Calu3 (cell line): ENCODE measurements at regions not wholly inside any gene's neighbourhood (a gene's known extent, or its start where the extent isn't known, plus 50 kb on each side); places are given as distances from the start of the nearest gene placed in this dataset.

Experiments used
- BruUV-seq: library from RNA; stranded (reverse); fragments of 400-500 nt; replicated peaks from 2 replicates; lab custom pipeline; 2021; lab: Mats Ljungman, UMichigan
- CTCF ChIA-PET: fragments of 300-600 bp; sonication (Branson Sonifier 250); formaldehyde crosslinking; loops from one replicate; lab custom pipeline; 2022; ENCODE audit warnings: antibody characterized with exemption; lab: Charles Lee
- DNase-seq: peaks from one replicate; pipeline ENCODE4 v3.0.0; 2022
- H3K27ac Mint-ChIP-seq: one replicate; pipeline ENCODE4 v1.8.0; 2022; ENCODE audit warnings: mixed read lengths; ENCODE audit not compliant: unreplicated experiment
- H3K27me3 Mint-ChIP-seq: one replicate; pipeline ENCODE4 v1.8.0; 2022; ENCODE audit warnings: mixed read lengths; ENCODE audit not compliant: unreplicated experiment
- H3K36me3 Mint-ChIP-seq: one replicate; pipeline ENCODE4 v1.8.0; 2022; ENCODE audit warnings: mild to moderate bottlenecking, moderate library complexity, mixed read lengths; ENCODE audit not compliant: insufficient read depth, unreplicated experiment
- H3K4me1 Mint-ChIP-seq: one replicate; pipeline ENCODE4 v1.8.0; 2022; ENCODE audit warnings: mild to moderate bottlenecking, low read depth, mixed read lengths; ENCODE audit not compliant: unreplicated experiment
- H3K4me3 Mint-ChIP-seq: one replicate; pipeline ENCODE4 v1.8.0; 2022; ENCODE audit warnings: mild to moderate bottlenecking, low read depth, moderate library complexity, mixed read lengths; ENCODE audit not compliant: unreplicated experiment
- H3K9me3 Mint-ChIP-seq: one replicate; pipeline ENCODE4 v1.8.0; 2022; ENCODE audit warnings: low read depth, mixed read lengths; ENCODE audit not compliant: unreplicated experiment
- intact Hi-C: fragments of 100-400 bp; cut with micrococcal nuclease; formaldehyde crosslinking; loops from one replicate; pipeline ENCODE4 v1.10.0; 2022; ENCODE audit not compliant: unreplicated experiment
- TF ChIP-seq, protein P1 (sequence below): fragments of 200-600 bp; IDR thresholded peaks from one replicate; pipeline ENCODE4 v1.8.0; 2022; ENCODE audit warnings: antibody characterized with exemption; ENCODE audit not compliant: unreplicated experiment

DNA sequence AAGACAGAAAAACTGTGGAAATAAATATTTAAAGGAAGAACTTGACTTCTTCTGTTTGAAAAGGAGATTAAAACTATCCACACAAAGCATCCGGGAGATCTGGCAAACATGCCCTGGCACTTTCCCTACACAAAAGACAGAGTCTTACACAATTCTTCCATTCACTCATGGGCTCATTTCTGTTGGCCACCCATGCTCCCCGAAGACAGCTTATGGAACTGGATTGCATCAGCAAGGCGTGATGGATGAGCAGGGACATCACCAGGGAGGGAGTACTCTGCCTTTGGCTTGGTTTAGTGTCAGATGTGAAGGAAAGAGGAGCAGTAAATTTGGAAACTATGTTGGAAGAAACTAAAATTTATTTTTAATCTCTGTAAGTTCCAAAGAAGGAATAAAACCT lies 379.3 kb downstream of the CD109 start:
- no peaks in the 10 kb centered on the region for H3K4me1 Mint-ChIP-seq
- no peaks in the 10 kb centered on the region for H3K27me3 Mint-ChIP-seq
- no peaks in the 10 kb centered on the region for H3K9me3 Mint-ChIP-seq
- BruUV-seq = no TSS peak
- H3K27ac Mint-ChIP-seq = no peak overlapping the region
- CTCF ChIA-PET = no interaction called here
- H3K36me3 Mint-ChIP-seq = no peaks in the 10 kb centered on the region
- no peak overlapping the region for H3K4me3 Mint-ChIP-seq
- intact Hi-C loops = no loop called here
- TF ChIP-seq, protein P1, sequence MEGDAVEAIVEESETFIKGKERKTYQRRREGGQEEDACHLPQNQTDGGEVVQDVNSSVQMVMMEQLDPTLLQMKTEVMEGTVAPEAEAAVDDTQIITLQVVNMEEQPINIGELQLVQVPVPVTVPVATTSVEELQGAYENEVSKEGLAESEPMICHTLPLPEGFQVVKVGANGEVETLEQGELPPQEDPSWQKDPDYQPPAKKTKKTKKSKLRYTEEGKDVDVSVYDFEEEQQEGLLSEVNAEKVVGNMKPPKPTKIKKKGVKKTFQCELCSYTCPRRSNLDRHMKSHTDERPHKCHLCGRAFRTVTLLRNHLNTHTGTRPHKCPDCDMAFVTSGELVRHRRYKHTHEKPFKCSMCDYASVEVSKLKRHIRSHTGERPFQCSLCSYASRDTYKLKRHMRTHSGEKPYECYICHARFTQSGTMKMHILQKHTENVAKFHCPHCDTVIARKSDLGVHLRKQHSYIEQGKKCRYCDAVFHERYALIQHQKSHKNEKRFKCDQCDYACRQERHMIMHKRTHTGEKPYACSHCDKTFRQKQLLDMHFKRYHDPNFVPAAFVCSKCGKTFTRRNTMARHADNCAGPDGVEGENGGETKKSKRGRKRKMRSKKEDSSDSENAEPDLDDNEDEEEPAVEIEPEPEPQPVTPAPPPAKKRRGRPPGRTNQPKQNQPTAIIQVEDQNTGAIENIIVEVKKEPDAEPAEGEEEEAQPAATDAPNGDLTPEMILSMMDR = no peak
- DNase-seq = no peak

DNA sequence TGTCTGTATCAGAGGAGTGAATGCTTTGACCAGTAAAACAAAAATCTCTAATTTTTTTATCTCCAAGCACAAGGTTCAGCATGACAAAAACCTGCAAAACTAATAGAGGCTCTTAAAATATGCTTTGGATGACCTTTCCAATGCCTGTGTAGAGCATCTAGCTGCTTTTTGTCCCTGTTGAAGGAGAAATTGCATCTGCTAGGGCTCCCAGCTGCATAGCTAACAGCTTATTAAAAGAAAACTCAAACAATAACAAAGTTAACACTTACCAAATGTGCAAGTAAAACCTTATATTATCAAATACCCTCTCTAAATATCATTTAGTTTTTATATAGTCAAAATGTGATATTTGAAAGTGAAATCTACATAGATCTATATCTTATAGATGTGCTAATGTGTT lies 378.6 kb downstream of the CD109 start:
- intact Hi-C loops = no loop called here
- Mint-ChIP-seq H3K27me3 (no peaks in the 10 kb centered on the region), H3K27ac (no peak overlapping the region), H3K4me3 (no peak overlapping the region), H3K4me1 (no peaks in the 10 kb centered on the region), H3K9me3 (no peaks in the 10 kb centered on the region), H3K36me3 (no peaks in the 10 kb centered on the region)
- CTCF ChIA-PET = no interaction called here
- no peak for DNase-seq
- BruUV-seq = no TSS peak
- TF ChIP-seq, protein P1 = no peak

DNA sequence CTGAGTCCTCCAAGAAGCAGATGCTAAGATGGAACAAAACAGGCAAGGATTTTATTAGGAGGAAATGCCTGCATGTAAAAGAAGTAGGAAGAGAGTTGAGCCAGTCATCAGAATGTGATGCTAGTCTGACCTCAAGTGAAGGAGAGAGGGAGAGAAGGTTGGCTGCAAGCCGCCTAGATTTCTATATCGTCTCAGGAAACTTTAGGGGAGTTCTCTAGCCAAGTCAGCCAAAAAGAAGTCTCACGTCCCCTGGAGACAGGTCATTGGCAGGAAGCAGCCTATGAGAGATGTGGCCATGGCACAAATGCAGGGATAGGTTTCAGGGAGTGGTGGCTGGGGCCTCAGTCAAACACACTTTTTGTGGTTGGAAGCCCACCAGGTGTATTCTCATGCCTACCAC lies 378.0 kb downstream of the CD109 start:
- no peak overlapping the region for H3K4me3 Mint-ChIP-seq
- intact Hi-C loops = no loop called here

DNA sequence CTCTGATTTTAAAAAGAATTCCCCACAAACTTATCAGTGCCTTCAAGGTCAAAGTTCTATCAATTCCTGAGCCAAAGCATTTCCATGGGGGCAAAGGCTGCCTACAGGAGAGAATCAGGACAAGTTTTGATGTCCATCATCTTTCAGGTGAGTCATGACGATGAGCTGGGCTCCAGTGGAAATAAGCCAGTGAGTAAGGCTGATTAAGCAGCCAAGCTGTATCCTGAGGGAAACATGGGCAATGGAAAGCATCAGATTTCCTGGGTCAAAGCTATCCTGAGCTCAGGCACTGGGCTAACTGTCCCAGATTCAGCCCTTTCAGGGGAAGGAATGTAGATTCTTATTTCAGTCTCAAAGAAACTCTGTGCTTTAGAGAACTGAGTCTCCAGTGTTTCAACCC lies 377.4 kb downstream of the CD109 start:
- H3K36me3 Mint-ChIP-seq = no peaks in the 10 kb centered on the region

More for the DNA sequence above, 378.0 kb downstream of the CD109 start:
- Mint-ChIP-seq H3K27me3 (no peaks in the 10 kb centered on the region), H3K36me3 (no peaks in the 10 kb centered on the region), H3K27ac (no peak overlapping the region), H3K4me1 (no peaks in the 10 kb centered on the region), H3K9me3 (no peaks in the 10 kb centered on the region)
- CTCF ChIA-PET = no interaction called here
- BruUV-seq = no TSS peak
- TF ChIP-seq, protein P1 = no peak
- DNase-seq = no peak

More for the DNA sequence above, 377.4 kb downstream of the CD109 start:
- TF ChIP-seq, protein P1 = no peak
- Mint-ChIP-seq H3K27me3 (no peaks in the 10 kb centered on the region), H3K4me1 (no peaks in the 10 kb centered on the region), H3K4me3 (no peak overlapping the region), H3K9me3 (no peaks in the 10 kb centered on the region), H3K27ac (no peak overlapping the region)
- no peak for DNase-seq
- intact Hi-C loops = no loop called here
- CTCF ChIA-PET = no interaction called here
- BruUV-seq = no TSS peak
